OCI-LY1 (cell line): ENCODE measurements at regions not wholly inside any gene's neighbourhood (a gene's known extent, or its start where the extent isn't known, plus 50 kb on each side); places are given as distances from the start of the nearest gene placed in this dataset.

Source experiments
- H2AFZ ChIP-seq: fragments of 200-600 bp; sonication (generic), shearing (Covaris generic); 2 replicates; pipeline ENCODE4 v1.6.0; 2014; ENCODE audit warnings: antibody characterized with exemption, mild to moderate bottlenecking, low read length
- H3F3A ChIP-seq: fragments of 200-600 bp; sonication (generic), shearing (Covaris generic); 2 replicates; pipeline ENCODE4 v1.6.0; 2014; ENCODE audit warnings: mild to moderate bottlenecking, antibody characterized with exemption, low read length, moderate library complexity; ENCODE audit not compliant: insufficient read depth
- H3K27ac ChIP-seq: fragments of 200-600 bp; sonication (generic); 2 replicates; pipeline ENCODE4 v1.5.1; 2014; ENCODE audit warnings: low read length, mixed run types, mild to moderate bottlenecking, low read depth; ENCODE audit not compliant: poor library complexity, severe bottlenecking
- H3K27me3 ChIP-seq: fragments of 200-600 bp; sonication (generic); 2 replicates; pipeline ENCODE4 v1.6.0; 2014; ENCODE audit warnings: antibody characterized with exemption, mild to moderate bottlenecking, low read length, moderate library complexity; ENCODE audit not compliant: insufficient read depth
- H3K36me3 ChIP-seq: fragments of 200-600 bp; sonication (generic); 2 replicates; pipeline ENCODE4 v1.6.1; 2014; ENCODE audit warnings: mild to moderate bottlenecking, antibody characterized with exemption, low read length, moderate library complexity, mixed read lengths; ENCODE audit not compliant: insufficient read depth
- H3K4me1 ChIP-seq: fragments of 200-600 bp; sonication (generic); 2 replicates; pipeline ENCODE4 v1.5.1; 2014; ENCODE audit warnings: mild to moderate bottlenecking, low read length, moderate library complexity; ENCODE audit not compliant: insufficient read depth, severe bottlenecking
- H3K4me2 ChIP-seq: fragments of 200-600 bp; sonication (generic), shearing (Covaris generic); 2 replicates; pipeline ENCODE4 v1.6.1; 2014; ENCODE audit warnings: low read length
- H3K4me3 ChIP-seq: fragments of 200-600 bp; sonication (generic); 2 replicates; pipeline ENCODE4 v1.5.1; 2014; ENCODE audit warnings: low read length, low read depth, mild to moderate bottlenecking, mixed read lengths; ENCODE audit not compliant: poor library complexity, severe bottlenecking
- H3K79me2 ChIP-seq: fragments of 200-600 bp; shearing (Covaris generic); 2 replicates; pipeline ENCODE4 v1.6.1; 2016; ENCODE audit warnings: mixed run types, low read length, mixed read lengths; ENCODE audit not compliant: insufficient read depth
- H3K9ac ChIP-seq: fragments of 200-600 bp; sonication (generic), shearing (Covaris generic); 2 replicates; pipeline ENCODE4 v1.6.1; 2014; ENCODE audit warnings: mild to moderate bottlenecking, low read length, mixed read lengths
- H3K9me2 ChIP-seq: fragments of 200-600 bp; sonication (generic), shearing (Covaris generic); 2 replicates; pipeline ENCODE4 v1.6.1; 2014; ENCODE audit warnings: low read depth, mild to moderate bottlenecking, low read length, mixed read lengths
- H3K9me3 ChIP-seq: fragments of 200-600 bp; shearing (Covaris generic); 2 replicates; pipeline ENCODE4 v1.6.1; 2014; ENCODE audit warnings: low read length, mixed read lengths
- H4K20me1 ChIP-seq: fragments of 200-600 bp; sonication (generic), shearing (Covaris generic); 2 replicates; pipeline ENCODE4 v1.6.0; 2016; ENCODE audit warnings: mild to moderate bottlenecking, low read length; ENCODE audit not compliant: insufficient read depth
- EZH2 ChIP-seq: fragments of 200-600 bp; sonication (generic), shearing (Covaris generic); IDR thresholded peaks from 2 replicates; pipeline ENCODE4 v1.8.0; 2017; ENCODE audit warnings: borderline replicate concordance, mixed run types, mild to moderate bottlenecking, antibody characterized with exemption, low read length, moderate library complexity, mixed read lengths
- TF ChIP-seq, protein P1 (sequence below): fragments of 200-600 bp; sonication (generic), shearing (Covaris generic); IDR thresholded peaks from 2 replicates; pipeline ENCODE4 v1.5.1; 2017; ENCODE audit warnings: mild to moderate bottlenecking, antibody characterized with exemption, low read length, moderate library complexity, mixed read lengths

DNA sequence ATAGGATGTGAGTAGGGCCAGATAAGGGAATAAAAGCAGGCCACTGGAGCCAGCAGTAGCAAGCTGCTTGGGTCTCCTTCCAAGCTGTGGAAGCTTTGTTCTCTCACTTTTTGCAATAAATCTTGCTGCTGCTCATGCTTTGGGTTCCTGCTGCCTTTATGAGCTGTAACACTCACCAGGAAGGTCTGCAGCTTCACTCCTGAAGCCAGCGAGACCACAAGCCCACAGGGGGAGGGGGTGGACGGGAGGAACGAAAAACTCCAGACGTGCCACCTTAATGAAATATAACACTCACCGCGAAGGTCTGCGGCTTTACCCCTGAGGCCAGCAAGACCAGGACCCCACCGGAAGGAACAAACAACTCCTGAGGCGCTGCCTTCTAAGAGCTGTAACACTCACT is 1324.4 kb upstream of the EYS start:
- no peaks in the 10 kb centered on the region for H3K9me3 ChIP-seq
- H3K9ac ChIP-seq: no peak overlapping the region
- no peaks in the 10 kb centered on the region for H3F3A ChIP-seq
- H3K27ac ChIP-seq: no peak overlapping the region
- no peaks in the 10 kb centered on the region for H3K27me3 ChIP-seq
- TF ChIP-seq EZH2: no peak
- no peaks in the 10 kb centered on the region for H3K4me1 ChIP-seq
- no peak overlapping the region for H2AFZ ChIP-seq
- no peaks in the 10 kb centered on the region for H3K9me2 ChIP-seq
- no peaks in the 10 kb centered on the region for H4K20me1 ChIP-seq
- no peak overlapping the region for H3K4me2 ChIP-seq
- H3K79me2 ChIP-seq: no peaks in the 10 kb centered on the region
- no peak overlapping the region for H3K4me3 ChIP-seq
- H3K36me3 ChIP-seq: no peaks in the 10 kb centered on the region

DNA sequence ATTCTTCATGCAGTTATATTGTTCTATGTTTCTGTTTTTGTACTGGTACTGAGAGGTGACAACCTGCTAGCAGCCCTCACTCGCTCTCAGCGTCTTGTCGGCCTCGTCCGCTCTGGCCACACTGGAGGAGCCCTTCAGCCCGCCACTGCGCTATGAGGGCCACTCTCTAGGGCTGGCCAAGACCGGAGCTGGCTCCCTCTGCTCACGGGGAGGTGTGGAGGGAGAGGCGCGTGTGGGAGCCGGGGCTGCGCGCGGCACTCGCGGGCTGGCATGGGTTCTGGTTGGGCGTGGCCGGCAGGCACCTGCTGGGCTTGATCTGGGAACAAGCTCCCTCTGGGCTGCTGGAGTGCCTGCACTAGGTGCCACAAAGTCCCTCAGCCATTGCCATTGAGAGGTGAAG is 1323.8 kb upstream of the EYS start:
- Histone ChIP-seq H3K9me2 (no peaks in the 10 kb centered on the region), H3K4me2 (no peak overlapping the region), H3F3A (no peaks in the 10 kb centered on the region), H3K4me3 (no peak overlapping the region), H3K79me2 (no peaks in the 10 kb centered on the region), H3K9ac (no peak overlapping the region), H3K4me1 (no peaks in the 10 kb centered on the region), H3K36me3 (no peaks in the 10 kb centered on the region), H3K27me3 (no peaks in the 10 kb centered on the region), H3K9me3 (no peaks in the 10 kb centered on the region), H4K20me1 (no peaks in the 10 kb centered on the region), H2AFZ (no peak overlapping the region), H3K27ac (no peak overlapping the region)
- TF ChIP-seq, protein P1, sequence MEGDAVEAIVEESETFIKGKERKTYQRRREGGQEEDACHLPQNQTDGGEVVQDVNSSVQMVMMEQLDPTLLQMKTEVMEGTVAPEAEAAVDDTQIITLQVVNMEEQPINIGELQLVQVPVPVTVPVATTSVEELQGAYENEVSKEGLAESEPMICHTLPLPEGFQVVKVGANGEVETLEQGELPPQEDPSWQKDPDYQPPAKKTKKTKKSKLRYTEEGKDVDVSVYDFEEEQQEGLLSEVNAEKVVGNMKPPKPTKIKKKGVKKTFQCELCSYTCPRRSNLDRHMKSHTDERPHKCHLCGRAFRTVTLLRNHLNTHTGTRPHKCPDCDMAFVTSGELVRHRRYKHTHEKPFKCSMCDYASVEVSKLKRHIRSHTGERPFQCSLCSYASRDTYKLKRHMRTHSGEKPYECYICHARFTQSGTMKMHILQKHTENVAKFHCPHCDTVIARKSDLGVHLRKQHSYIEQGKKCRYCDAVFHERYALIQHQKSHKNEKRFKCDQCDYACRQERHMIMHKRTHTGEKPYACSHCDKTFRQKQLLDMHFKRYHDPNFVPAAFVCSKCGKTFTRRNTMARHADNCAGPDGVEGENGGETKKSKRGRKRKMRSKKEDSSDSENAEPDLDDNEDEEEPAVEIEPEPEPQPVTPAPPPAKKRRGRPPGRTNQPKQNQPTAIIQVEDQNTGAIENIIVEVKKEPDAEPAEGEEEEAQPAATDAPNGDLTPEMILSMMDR: no peak
- TF ChIP-seq EZH2: no peak

DNA sequence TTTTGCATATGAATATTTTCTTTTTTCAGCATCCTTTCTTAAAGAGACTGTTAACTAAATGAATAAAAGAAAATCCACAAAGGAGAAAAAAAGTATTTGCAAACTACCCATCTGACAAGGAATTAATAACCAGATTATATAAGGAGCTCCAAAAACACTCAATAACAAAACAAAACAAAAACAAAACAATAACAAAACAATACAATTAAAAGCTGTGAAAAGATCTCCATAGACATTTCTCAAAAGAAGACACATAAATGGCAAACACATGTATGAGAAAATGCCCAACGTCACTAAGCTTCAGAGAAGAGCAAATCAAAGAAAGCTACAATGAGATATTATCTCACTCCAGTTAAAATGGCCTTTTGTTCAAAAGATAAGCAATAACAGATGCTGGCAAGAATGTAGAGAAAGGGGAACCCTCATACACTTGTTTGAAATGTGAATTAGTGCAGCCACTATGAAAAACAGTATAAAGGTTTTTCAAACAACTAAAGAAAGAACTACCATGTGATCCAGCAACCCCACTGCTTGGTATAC is 1310.0 kb upstream of the EYS start:
- H3K4me2 ChIP-seq: no peak overlapping the region
- H3K4me1 ChIP-seq: peaks cover 7% of the 10 kb centered on the region
- no peaks in the 10 kb centered on the region for H4K20me1 ChIP-seq
- no peaks in the 10 kb centered on the region for H3F3A ChIP-seq
- no peak overlapping the region for H3K4me3 ChIP-seq
- no peaks in the 10 kb centered on the region for H3K79me2 ChIP-seq
- no peak overlapping the region for H3K9ac ChIP-seq
- no peak overlapping the region for H2AFZ ChIP-seq
- H3K27me3 ChIP-seq: no peaks in the 10 kb centered on the region
- no peak overlapping the region for H3K27ac ChIP-seq
- no peaks in the 10 kb centered on the region for H3K9me3 ChIP-seq
- no peaks in the 10 kb centered on the region for H3K36me3 ChIP-seq
- H3K9me2 ChIP-seq: no peaks in the 10 kb centered on the region
- no peak for TF ChIP-seq EZH2
- TF ChIP-seq, protein P1: no peak

DNA sequence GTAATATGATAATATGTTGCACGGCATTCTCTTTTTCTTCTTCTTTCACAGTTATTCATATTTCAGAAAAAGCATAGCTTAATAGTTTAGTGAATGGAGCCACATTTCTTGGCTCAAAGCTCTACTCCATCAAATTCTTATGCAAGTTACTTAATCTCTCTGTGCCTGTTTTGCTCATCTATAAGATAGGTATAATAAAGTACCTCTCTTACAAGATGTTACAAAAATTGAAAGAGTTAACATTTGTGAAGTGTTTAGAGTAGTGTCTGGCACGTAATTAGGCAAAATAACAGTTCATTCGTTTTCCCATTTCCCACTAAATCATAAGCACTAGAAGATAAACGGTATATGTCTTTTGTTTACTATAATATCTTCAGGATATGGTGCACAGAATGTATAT is 1304.4 kb upstream of the EYS start:
- H3F3A ChIP-seq: no peaks in the 10 kb centered on the region
- no peak overlapping the region for H3K4me3 ChIP-seq
- H3K27ac ChIP-seq: no peak overlapping the region
- H3K79me2 ChIP-seq: no peaks in the 10 kb centered on the region
- H3K4me2 ChIP-seq: no peak overlapping the region
- no peak overlapping the region for H3K9ac ChIP-seq
- H3K9me2 ChIP-seq: no peaks in the 10 kb centered on the region
- peaks cover 7% of the 10 kb centered on the region for H3K4me1 ChIP-seq
- no peaks in the 10 kb centered on the region for H3K9me3 ChIP-seq
- H3K27me3 ChIP-seq: no peaks in the 10 kb centered on the region
- no peak overlapping the region for H2AFZ ChIP-seq
- no peaks in the 10 kb centered on the region for H4K20me1 ChIP-seq
- H3K36me3 ChIP-seq: no peaks in the 10 kb centered on the region
- TF ChIP-seq, protein P1: no peak
- TF ChIP-seq EZH2: no peak
